Keratinocyte (primary cell): ENCODE measurements at regions not wholly inside any gene's neighbourhood (a gene's known extent, or its start where the extent isn't known, plus 50 kb on each side); places are given as distances from the start of the nearest gene placed in this dataset.

Experiments
- DNase-seq: peaks from one replicate; pipeline ENCODE4 v3.0.0-alpha.2; 2011; ENCODE audit warnings: low read depth, missing footprints, low spot score
- FAIRE-seq: peaks from 2 replicates; lab custom pipeline; 2011; peaks lifted over from hg19 to GRCh38; lab: Jason Lieb, UNC
- H2AFZ ChIP-seq: 2 replicates; pipeline ENCODE4 v1.6.0; 2012; ENCODE audit warnings: low read length, control low read depth, inconsistent platforms; ENCODE audit not compliant: control insufficient read depth
- H3K27ac ChIP-seq: 2 replicates; pipeline ENCODE4 v1.5.1; 2011; ENCODE audit warnings: low read length; ENCODE audit not compliant: control insufficient read depth, insufficient read depth
- H3K27me3 ChIP-seq: 3 replicates; pipeline ENCODE4 v1.6.0; 2011; ENCODE audit warnings: low read length; ENCODE audit not compliant: control insufficient read depth, insufficient read depth; ENCODE audit errors: extremely low read depth
- H3K36me3 ChIP-seq, 2 experiments: 2 replicates in 1 of 2; 3 replicates in 1 of 2; pipeline ENCODE4 v1.5.1; 2011; ENCODE audit warnings: low read length in 2 of 2, mild to moderate bottlenecking in 1 of 2; ENCODE audit not compliant: control insufficient read depth in 2 of 2, insufficient read depth in 2 of 2; ENCODE audit errors: extremely low read depth in 1 of 2
- H3K4me1 ChIP-seq: 3 replicates; pipeline ENCODE4 v1.5.1; 2011; ENCODE audit warnings: low read length; ENCODE audit not compliant: control insufficient read depth, insufficient read depth; ENCODE audit errors: extremely low read depth
- H3K4me2 ChIP-seq: 3 replicates; pipeline ENCODE4 v1.6.0; 2011; ENCODE audit warnings: low read depth, low read length; ENCODE audit not compliant: control insufficient read depth, insufficient read depth; ENCODE audit errors: extremely low read depth
- H3K4me3 ChIP-seq, 3 experiments: fragments of 200-600 bp in 1 of 3; sonication (generic) in 1 of 3; 2 replicates in 2 of 3; 3 replicates in 1 of 3; pipeline ENCODE4 v1.5.1; 2011 to 2016; ENCODE audit warnings: low read length in 3 of 3, mild to moderate bottlenecking in 3 of 3, control low read depth in 2 of 3, inconsistent platforms in 1 of 3, low read depth in 1 of 3, mixed read lengths in 1 of 3, mixed run types in 1 of 3, moderate library complexity in 1 of 3; ENCODE audit not compliant: control insufficient read depth in 2 of 3, insufficient read depth in 2 of 3; ENCODE audit errors: extremely low read depth in 1 of 3
- H3K79me2 ChIP-seq: 2 replicates; pipeline ENCODE4 v1.6.0; 2012; ENCODE audit warnings: low read length; ENCODE audit not compliant: control insufficient read depth, insufficient read depth
- H3K9ac ChIP-seq: 3 replicates; pipeline ENCODE4 v1.6.0; 2011; ENCODE audit warnings: low read length; ENCODE audit not compliant: control insufficient read depth, insufficient read depth; ENCODE audit errors: extremely low read depth
- H3K9me1 ChIP-seq: 3 replicates; pipeline ENCODE4 v1.6.0; 2011; ENCODE audit warnings: low read length; ENCODE audit not compliant: control insufficient read depth, insufficient read depth; ENCODE audit errors: extremely low read depth
- H3K9me3 ChIP-seq: 2 replicates; pipeline ENCODE4 v1.5.1; 2012; ENCODE audit warnings: low read depth, low read length; ENCODE audit not compliant: control insufficient read depth
- H4K20me1 ChIP-seq: 3 replicates; pipeline ENCODE4 v1.6.0; 2011; ENCODE audit warnings: low read length; ENCODE audit not compliant: control insufficient read depth, insufficient read depth; ENCODE audit errors: extremely low read depth
- CTCF ChIP-seq, 3 experiments: IDR thresholded peaks in 1 of 3; conservative IDR thresholded peaks in 1 of 3; optimal IDR thresholded peaks in 1 of 3; 2 replicates in 2 of 3; 3 replicates in 1 of 3; pipeline versions ENCODE3 to v1.5.1; 2011; ENCODE audit warnings: low read length in 3 of 3, mild to moderate bottlenecking in 3 of 3, moderate library complexity in 2 of 3, control low read depth in 1 of 3, inconsistent platforms in 1 of 3; ENCODE audit not compliant: insufficient read depth in 2 of 3; ENCODE audit errors: extremely low read depth in 1 of 3
- EZH2 ChIP-seq: IDR thresholded peaks from one replicate; pipeline ENCODE4 v1.6.1; 2012; ENCODE audit warnings: inconsistent platforms, mild to moderate bottlenecking, low read length, moderate library complexity
- dilution Hi-C: fragments of 300-500 bp; cut with MboI; formaldehyde crosslinking; loops from one replicate; pipeline ENCODE4 v1.7.0; 2020; ENCODE audit warnings: low sequenced_read_pairs; ENCODE audit not compliant: extremely low pct_ligation_motif_present

GRCh38 chr4:31139767-31140166, 419.6 kb downstream of the PCDH7 start:
- Histone ChIP-seq H3K4me3 (no peak overlapping the region), H3K79me2 (no peaks in the 10 kb centered on the region), H3K36me3 (no peaks in the 10 kb centered on the region), H3K9ac (no peak overlapping the region), H3K4me2 (no peak overlapping the region), H3K9me1 (no peaks in the 10 kb centered on the region), H4K20me1 (no peaks in the 10 kb centered on the region), H3K27ac (no peak overlapping the region), H3K4me1 (no peaks in the 10 kb centered on the region), H3K27me3 (no peaks in the 10 kb centered on the region), H2AFZ (no peak overlapping the region), H3K9me3 (no peaks in the 10 kb centered on the region)
- TF ChIP-seq EZH2 (no peak), CTCF (optimal IDR thresholded peaks at IDR 0.05 in 1 of 3, IDR thresholded peaks at IDR 0.05 in 1 of 3, conservative IDR thresholded peaks at IDR 0.05 in 1 of 3; ENCODE audit: extremely low read depth in 1 of 3, insufficient read depth in 2 of 3, low read length in 3 of 3) (no peak)
- dilution Hi-C loops: no loop called here
- FAIRE-seq (no peak), DNase-seq (no peak)

- DNase-seq (no peak), FAIRE-seq (no peak)
- Histone ChIP-seq H3K36me3 (no peaks in the 10 kb centered on the region), H3K9me3 (no peaks in the 10 kb centered on the region), H3K27ac (no peak overlapping the region), H3K79me2 (no peaks in the 10 kb centered on the region), H3K9me1 (no peaks in the 10 kb centered on the region), H3K9ac (no peak overlapping the region), H3K4me2 (no peak overlapping the region), H3K4me1 (no peaks in the 10 kb centered on the region), H4K20me1 (no peaks in the 10 kb centered on the region), H2AFZ (no peak overlapping the region), H3K4me3 (no peak overlapping the region), H3K27me3 (no peaks in the 10 kb centered on the region)
- TF ChIP-seq EZH2 (no peak), CTCF (optimal IDR thresholded peaks at IDR 0.05 in 1 of 3, IDR thresholded peaks at IDR 0.05 in 1 of 3, conservative IDR thresholded peaks at IDR 0.05 in 1 of 3; ENCODE audit: extremely low read depth in 1 of 3, insufficient read depth in 2 of 3, low read length in 3 of 3) (no peak)
- dilution Hi-C loops: no loop called here
Measured at GRCh38 chr4:31141095-31141831, 421.1 kb downstream of the PCDH7 start.
